ENCODE measurements at regions not wholly inside any gene's neighbourhood (a gene's known extent, or its start where the extent isn't known, plus 50 kb on each side); places are given as distances from the start of the nearest gene placed in this dataset.

DNA sequence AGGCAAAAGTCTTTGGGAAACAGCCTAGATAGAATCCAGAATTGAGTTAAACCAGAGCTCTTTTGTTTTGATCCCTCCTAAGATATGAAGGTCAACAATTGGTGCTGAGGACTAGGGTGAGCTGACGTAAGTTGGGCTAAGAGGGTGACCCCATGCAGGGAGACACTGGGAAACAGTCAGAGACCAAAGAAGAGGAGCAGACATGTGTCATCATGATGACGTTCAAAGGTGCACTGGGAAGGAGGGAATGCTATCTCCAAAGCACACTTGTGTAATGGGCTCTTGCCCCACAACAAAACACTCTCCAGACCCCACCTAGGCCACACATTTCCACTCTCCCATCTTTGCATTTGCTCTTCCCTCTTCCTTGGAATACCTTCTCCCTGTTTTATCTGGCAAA, 481.4 kb downstream of the COG6 start:
- no peaks in the 10 kb centered on the region for H3K27me3 Mint-ChIP-seq (ENCODE audit: unreplicated experiment)
- no peak for DNase-seq
- no peak for TF ChIP-seq CTCF (IDR thresholded peaks at IDR 0.05; ENCODE audit: partially characterized antibody, unreplicated experiment)
- no peaks in the 10 kb centered on the region for H3K9me3 Mint-ChIP-seq (ENCODE audit: unreplicated experiment)
- H3K36me3 Mint-ChIP-seq (ENCODE audit: unreplicated experiment): peaks cover 4% of the 10 kb centered on the region
- H3K27ac Mint-ChIP-seq (ENCODE audit: unreplicated experiment): no peak overlapping the region
- H3K4me3 Mint-ChIP-seq (ENCODE audit: unreplicated experiment): no peak overlapping the region
- no peaks in the 10 kb centered on the region for H3K4me1 Mint-ChIP-seq (ENCODE audit: low read depth, unreplicated experiment)

DNA sequence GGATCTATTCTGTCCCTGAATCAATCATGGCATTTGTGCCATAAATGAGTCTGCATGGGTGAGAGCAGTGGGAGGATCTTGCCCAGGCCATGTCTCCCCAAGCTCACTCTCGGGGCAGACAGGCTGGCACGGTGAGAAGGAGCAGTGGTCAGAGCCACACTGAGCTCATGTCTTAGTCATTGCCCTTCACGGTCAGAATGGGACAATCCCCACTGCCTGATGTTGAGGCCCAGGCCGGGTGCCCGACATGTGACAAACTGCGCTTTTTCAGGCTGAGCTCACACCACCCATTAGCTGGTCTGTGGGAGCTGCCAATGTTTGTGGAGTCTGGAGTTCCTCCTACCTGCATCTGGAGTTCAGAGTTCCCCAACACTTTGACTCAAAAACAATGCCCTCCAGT, 481.9 kb downstream of the COG6 start:
- Mint-ChIP-seq H3K9me3 (ENCODE audit: unreplicated experiment) (no peaks in the 10 kb centered on the region), H3K36me3 (ENCODE audit: unreplicated experiment) (peaks cover 4% of the 10 kb centered on the region), H3K27me3 (ENCODE audit: unreplicated experiment) (peaks cover under 1% of the 10 kb centered on the region), H3K4me3 (ENCODE audit: unreplicated experiment) (no peak overlapping the region), H3K27ac (ENCODE audit: unreplicated experiment) (no peak overlapping the region), H3K4me1 (ENCODE audit: low read depth, unreplicated experiment) (no peaks in the 10 kb centered on the region)
- TF ChIP-seq CTCF (IDR thresholded peaks at IDR 0.05; ENCODE audit: partially characterized antibody, unreplicated experiment): no peak
- no peak for DNase-seq

GRCh38 chr13:40139896-40140520, 484.5 kb downstream of the COG6 start:
- H3K4me3 Mint-ChIP-seq (ENCODE audit: unreplicated experiment): no peak overlapping the region
- H3K9me3 Mint-ChIP-seq (ENCODE audit: unreplicated experiment): peaks cover 2% of the 10 kb centered on the region
- no peak for DNase-seq
- TF ChIP-seq CTCF (IDR thresholded peaks at IDR 0.05; ENCODE audit: partially characterized antibody, unreplicated experiment): no peak
- no peaks in the 10 kb centered on the region for H3K4me1 Mint-ChIP-seq (ENCODE audit: low read depth, unreplicated experiment)
- H3K27ac Mint-ChIP-seq (ENCODE audit: unreplicated experiment): no peak overlapping the region
- peaks cover 2% of the 10 kb centered on the region for H3K27me3 Mint-ChIP-seq (ENCODE audit: unreplicated experiment)
- peaks cover 4% of the 10 kb centered on the region for H3K36me3 Mint-ChIP-seq (ENCODE audit: unreplicated experiment)

DNA sequence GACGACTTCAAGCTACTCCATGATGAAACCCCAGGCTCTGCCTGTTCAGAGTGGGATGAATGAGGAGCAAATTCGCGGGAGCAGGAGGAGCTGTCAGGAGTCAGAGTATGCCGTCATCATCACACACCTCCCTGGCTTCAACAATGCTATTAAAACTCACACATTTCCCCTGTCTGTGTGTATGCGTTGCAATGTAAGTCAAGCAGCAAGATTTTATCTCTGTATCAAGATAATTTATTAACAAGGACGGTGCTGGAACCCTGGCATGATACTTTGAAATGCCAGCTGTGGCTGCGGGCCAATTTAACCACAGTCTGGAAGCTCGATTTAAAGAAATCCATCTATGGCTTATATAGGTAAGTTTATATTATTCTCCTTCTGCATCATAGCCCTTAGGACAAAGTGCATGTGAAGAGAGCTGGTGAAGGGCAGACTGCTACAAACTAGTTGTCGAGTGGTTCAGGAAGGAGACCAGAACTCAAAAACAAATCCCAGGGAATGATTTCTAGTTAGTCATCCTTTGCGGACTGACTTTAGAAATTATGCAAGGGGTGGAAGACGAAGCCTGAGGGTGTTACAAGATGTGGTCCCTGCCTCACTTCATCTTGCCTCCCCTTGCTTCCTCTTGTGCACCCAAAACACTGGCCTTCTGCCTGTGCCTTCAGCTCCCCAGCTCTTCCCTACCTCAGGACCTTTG, 486.5 kb downstream of the COG6 start:
- H3K27ac Mint-ChIP-seq (ENCODE audit: unreplicated experiment): no peak overlapping the region
- no peaks in the 10 kb centered on the region for H3K4me1 Mint-ChIP-seq (ENCODE audit: low read depth, unreplicated experiment)
- TF ChIP-seq CTCF (IDR thresholded peaks at IDR 0.05; ENCODE audit: partially characterized antibody, unreplicated experiment): no peak
- H3K4me3 Mint-ChIP-seq (ENCODE audit: unreplicated experiment): no peak overlapping the region
- H3K36me3 Mint-ChIP-seq (ENCODE audit: unreplicated experiment): peaks cover 4% of the 10 kb centered on the region
- H3K27me3 Mint-ChIP-seq (ENCODE audit: unreplicated experiment): peaks cover 2% of the 10 kb centered on the region
- DNase-seq: no peak
- H3K9me3 Mint-ChIP-seq (ENCODE audit: unreplicated experiment): peaks cover 2% of the 10 kb centered on the region

DNA sequence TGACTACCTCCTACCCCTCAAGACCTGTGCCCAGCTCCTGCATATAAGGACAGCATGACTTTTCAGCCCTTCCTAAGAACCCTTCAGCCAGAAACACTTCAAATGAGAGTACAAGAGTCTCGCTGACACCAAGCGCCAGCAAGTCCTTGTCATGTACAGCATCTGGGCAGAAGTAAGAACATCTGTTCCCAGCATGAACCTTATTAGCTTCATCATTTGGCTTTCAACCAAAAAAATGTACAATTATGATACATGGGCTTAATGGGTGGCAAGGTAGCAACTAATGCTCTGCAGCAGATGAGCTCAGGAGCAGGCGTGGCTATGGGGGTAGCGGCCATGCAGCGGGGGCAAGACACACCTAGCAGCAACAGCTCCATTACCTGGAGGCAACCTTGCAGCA, 487.6 kb downstream of the COG6 start:
- peaks cover 4% of the 10 kb centered on the region for H3K36me3 Mint-ChIP-seq (ENCODE audit: unreplicated experiment)
- H3K4me1 Mint-ChIP-seq (ENCODE audit: low read depth, unreplicated experiment): no peaks in the 10 kb centered on the region
- no peak for TF ChIP-seq CTCF (IDR thresholded peaks at IDR 0.05; ENCODE audit: partially characterized antibody, unreplicated experiment)
- H3K4me3 Mint-ChIP-seq (ENCODE audit: unreplicated experiment): no peak overlapping the region
- H3K27me3 Mint-ChIP-seq (ENCODE audit: unreplicated experiment): peaks cover 2% of the 10 kb centered on the region
- H3K9me3 Mint-ChIP-seq (ENCODE audit: unreplicated experiment): peaks cover 2% of the 10 kb centered on the region
- no peak for DNase-seq
- H3K27ac Mint-ChIP-seq (ENCODE audit: unreplicated experiment): peak overlapping the region; percentile 40

Data from glutamatergic neuron (in vitro differentiated cells).